ENCODE measurements at regions not wholly inside any gene's neighbourhood (a gene's known extent, or its start where the extent isn't known, plus 50 kb on each side); places are given as distances from the start of the nearest gene placed in this dataset.

DNA sequence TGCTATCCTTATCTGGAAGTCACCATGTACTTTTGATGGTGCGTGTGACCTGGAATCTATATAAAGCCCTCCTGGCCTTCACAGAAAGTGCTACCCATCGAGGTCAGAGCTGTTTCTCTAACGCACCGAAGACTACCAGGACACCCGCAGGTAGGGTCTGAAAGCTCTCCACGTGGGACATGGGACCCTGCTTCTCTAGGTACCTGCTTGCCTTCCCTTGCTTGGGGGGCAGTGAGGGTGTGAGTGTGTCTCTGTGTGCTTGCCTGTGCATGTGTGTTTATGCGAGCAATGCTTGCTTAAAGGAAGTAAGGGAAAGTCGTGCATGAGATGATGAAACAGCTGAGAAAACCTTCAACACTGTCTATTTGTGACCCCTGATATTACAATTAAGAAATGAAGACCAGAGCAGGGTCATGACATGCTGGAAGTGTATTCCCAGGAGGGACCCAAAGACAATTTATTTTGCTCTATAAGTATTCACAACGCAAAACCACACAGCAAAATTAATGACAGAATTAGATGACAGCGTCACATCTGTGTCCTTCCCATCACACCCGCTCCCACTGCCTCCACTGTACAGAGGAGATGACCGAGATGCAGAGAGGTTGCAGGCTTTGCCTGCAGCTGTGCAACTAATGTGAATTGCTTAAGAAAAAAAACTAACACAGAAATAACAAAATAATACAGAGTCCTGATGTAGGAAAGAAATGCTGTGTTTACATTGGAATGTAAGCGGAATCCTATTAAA, 76.4 kb upstream of the HELT start:
- CTCF ChIA-PET (ENCODE audit: low intra/inter-chr PET ratio), result no interaction called here
- Histone ChIP-seq H4K20me1 (replicated peaks; ENCODE audit: control insufficient read depth, insufficient read depth, low read length) (no peaks in the 10 kb centered on the region), H3K9ac (ENCODE audit: insufficient read depth in 1 of 2, low read depth in 2 of 2, low read length in 2 of 2) (no peak overlapping the region), H3K27me3 (ENCODE audit: control insufficient read depth in 2 of 2, insufficient read depth in 2 of 2, low read length in 2 of 2) (peaks cover 8 to 27% of the 10 kb centered on the region in 2 experiments; a peak in 4 of 5 replicates), H3K79me2 (ENCODE audit: control insufficient read depth, insufficient read depth, low read length) (no peaks in the 10 kb centered on the region), H3K4me3 (no peak overlapping the region), H2AFZ (ENCODE audit: low read depth, low read length) (no peak overlapping the region), H3K27ac (ENCODE audit: extremely low read depth, low read depth, low read length) (no peak overlapping the region), H3K9me3 (replicated peaks; ENCODE audit: control insufficient read depth, insufficient read depth, low read depth, low read length) (no peaks in the 10 kb centered on the region), H3K36me3 (ENCODE audit: control insufficient read depth, insufficient read depth, low read length) (no peaks in the 10 kb centered on the region), H3K4me1 (replicated peaks in 1 of 2; ENCODE audit: control insufficient read depth in 2 of 2, insufficient read depth in 2 of 2, low read length in 2 of 2) (peaks cover 0 to 6% of the 10 kb centered on the region in 2 experiments; a peak in 1 of 5 replicates), H3K9me1 (ENCODE audit: control insufficient read depth, insufficient read depth, low read length) (no peaks in the 10 kb centered on the region), H3K4me2 (ENCODE audit: insufficient read depth, low read length) (no peak overlapping the region)
- POLR2A ChIA-PET, result interaction anchor here (0.6 kb wide), 1 partner anchor 127 kb away, joined by 5 read pairs; no protein-coding TSS in a partner anchor
- ATAC-seq (no peak), DNase-seq (ENCODE audit: extremely low read depth in 1 of 4, low spot score in 3 of 4) (no peak), FAIRE-seq (no peak)
- intact Hi-C loops (cut with micrococcal nuclease) (no loop called here), in situ Hi-C loops (cut with MboI) (no loop called here)
- BruUV-seq (replicated peaks), result no TSS peak
- WGBS (ENCODE audit: insufficient coverage, low coverage, missing lambda C conversion rate), result 13% methylated on average over 13 of the region's 13 CpGs
- TF ChIP-seq, protein P1, sequence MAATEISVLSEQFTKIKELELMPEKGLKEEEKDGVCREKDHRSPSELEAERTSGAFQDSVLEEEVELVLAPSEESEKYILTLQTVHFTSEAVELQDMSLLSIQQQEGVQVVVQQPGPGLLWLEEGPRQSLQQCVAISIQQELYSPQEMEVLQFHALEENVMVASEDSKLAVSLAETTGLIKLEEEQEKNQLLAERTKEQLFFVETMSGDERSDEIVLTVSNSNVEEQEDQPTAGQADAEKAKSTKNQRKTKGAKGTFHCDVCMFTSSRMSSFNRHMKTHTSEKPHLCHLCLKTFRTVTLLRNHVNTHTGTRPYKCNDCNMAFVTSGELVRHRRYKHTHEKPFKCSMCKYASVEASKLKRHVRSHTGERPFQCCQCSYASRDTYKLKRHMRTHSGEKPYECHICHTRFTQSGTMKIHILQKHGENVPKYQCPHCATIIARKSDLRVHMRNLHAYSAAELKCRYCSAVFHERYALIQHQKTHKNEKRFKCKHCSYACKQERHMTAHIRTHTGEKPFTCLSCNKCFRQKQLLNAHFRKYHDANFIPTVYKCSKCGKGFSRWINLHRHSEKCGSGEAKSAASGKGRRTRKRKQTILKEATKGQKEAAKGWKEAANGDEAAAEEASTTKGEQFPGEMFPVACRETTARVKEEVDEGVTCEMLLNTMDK (IDR thresholded peaks at IDR 0.05; ENCODE audit: borderline replicate concordance, insufficient read depth, low read depth, low read length, poor library complexity, severe bottlenecking), result no peak
- TF ChIP-seq, protein P2, sequence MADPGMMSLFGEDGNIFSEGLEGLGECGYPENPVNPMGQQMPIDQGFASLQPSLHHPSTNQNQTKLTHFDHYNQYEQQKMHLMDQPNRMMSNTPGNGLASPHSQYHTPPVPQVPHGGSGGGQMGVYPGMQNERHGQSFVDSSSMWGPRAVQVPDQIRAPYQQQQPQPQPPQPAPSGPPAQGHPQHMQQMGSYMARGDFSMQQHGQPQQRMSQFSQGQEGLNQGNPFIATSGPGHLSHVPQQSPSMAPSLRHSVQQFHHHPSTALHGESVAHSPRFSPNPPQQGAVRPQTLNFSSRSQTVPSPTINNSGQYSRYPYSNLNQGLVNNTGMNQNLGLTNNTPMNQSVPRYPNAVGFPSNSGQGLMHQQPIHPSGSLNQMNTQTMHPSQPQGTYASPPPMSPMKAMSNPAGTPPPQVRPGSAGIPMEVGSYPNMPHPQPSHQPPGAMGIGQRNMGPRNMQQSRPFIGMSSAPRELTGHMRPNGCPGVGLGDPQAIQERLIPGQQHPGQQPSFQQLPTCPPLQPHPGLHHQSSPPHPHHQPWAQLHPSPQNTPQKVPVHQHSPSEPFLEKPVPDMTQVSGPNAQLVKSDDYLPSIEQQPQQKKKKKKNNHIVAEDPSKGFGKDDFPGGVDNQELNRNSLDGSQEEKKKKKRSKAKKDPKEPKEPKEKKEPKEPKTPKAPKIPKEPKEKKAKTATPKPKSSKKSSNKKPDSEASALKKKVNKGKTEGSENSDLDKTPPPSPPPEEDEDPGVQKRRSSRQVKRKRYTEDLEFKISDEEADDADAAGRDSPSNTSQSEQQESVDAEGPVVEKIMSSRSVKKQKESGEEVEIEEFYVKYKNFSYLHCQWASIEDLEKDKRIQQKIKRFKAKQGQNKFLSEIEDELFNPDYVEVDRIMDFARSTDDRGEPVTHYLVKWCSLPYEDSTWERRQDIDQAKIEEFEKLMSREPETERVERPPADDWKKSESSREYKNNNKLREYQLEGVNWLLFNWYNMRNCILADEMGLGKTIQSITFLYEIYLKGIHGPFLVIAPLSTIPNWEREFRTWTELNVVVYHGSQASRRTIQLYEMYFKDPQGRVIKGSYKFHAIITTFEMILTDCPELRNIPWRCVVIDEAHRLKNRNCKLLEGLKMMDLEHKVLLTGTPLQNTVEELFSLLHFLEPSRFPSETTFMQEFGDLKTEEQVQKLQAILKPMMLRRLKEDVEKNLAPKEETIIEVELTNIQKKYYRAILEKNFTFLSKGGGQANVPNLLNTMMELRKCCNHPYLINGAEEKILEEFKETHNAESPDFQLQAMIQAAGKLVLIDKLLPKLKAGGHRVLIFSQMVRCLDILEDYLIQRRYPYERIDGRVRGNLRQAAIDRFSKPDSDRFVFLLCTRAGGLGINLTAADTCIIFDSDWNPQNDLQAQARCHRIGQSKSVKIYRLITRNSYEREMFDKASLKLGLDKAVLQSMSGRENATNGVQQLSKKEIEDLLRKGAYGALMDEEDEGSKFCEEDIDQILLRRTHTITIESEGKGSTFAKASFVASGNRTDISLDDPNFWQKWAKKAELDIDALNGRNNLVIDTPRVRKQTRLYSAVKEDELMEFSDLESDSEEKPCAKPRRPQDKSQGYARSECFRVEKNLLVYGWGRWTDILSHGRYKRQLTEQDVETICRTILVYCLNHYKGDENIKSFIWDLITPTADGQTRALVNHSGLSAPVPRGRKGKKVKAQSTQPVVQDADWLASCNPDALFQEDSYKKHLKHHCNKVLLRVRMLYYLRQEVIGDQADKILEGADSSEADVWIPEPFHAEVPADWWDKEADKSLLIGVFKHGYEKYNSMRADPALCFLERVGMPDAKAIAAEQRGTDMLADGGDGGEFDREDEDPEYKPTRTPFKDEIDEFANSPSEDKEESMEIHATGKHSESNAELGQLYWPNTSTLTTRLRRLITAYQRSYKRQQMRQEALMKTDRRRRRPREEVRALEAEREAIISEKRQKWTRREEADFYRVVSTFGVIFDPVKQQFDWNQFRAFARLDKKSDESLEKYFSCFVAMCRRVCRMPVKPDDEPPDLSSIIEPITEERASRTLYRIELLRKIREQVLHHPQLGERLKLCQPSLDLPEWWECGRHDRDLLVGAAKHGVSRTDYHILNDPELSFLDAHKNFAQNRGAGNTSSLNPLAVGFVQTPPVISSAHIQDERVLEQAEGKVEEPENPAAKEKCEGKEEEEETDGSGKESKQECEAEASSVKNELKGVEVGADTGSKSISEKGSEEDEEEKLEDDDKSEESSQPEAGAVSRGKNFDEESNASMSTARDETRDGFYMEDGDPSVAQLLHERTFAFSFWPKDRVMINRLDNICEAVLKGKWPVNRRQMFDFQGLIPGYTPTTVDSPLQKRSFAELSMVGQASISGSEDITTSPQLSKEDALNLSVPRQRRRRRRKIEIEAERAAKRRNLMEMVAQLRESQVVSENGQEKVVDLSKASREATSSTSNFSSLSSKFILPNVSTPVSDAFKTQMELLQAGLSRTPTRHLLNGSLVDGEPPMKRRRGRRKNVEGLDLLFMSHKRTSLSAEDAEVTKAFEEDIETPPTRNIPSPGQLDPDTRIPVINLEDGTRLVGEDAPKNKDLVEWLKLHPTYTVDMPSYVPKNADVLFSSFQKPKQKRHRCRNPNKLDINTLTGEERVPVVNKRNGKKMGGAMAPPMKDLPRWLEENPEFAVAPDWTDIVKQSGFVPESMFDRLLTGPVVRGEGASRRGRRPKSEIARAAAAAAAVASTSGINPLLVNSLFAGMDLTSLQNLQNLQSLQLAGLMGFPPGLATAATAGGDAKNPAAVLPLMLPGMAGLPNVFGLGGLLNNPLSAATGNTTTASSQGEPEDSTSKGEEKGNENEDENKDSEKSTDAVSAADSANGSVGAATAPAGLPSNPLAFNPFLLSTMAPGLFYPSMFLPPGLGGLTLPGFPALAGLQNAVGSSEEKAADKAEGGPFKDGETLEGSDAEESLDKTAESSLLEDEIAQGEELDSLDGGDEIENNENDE (IDR thresholded peaks at IDR 0.05; ENCODE audit: low read depth, low read length), result no peak
- TF ChIP-seq RB1 (IDR thresholded peaks at IDR 0.05; ENCODE audit: low read depth) (no peak), ZNF586 (CRISPR knock-in tag; conservative IDR thresholded peaks at IDR 0.05) (no peak)
- TF ChIP-seq, protein P3, sequence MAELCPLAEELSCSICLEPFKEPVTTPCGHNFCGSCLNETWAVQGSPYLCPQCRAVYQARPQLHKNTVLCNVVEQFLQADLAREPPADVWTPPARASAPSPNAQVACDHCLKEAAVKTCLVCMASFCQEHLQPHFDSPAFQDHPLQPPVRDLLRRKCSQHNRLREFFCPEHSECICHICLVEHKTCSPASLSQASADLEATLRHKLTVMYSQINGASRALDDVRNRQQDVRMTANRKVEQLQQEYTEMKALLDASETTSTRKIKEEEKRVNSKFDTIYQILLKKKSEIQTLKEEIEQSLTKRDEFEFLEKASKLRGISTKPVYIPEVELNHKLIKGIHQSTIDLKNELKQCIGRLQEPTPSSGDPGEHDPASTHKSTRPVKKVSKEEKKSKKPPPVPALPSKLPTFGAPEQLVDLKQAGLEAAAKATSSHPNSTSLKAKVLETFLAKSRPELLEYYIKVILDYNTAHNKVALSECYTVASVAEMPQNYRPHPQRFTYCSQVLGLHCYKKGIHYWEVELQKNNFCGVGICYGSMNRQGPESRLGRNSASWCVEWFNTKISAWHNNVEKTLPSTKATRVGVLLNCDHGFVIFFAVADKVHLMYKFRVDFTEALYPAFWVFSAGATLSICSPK (IDR thresholded peaks at IDR 0.05; ENCODE audit: borderline replicate concordance), result no peak

Data from K562 (cell line).